NCI-H82 (cell line): ENCODE measurements at regions not wholly inside any gene's neighbourhood (a gene's known extent, or its start where the extent isn't known, plus 50 kb on each side); places are given as distances from the start of the nearest gene placed in this dataset.

ENCODE experiments used
- DNase-seq: peaks from one replicate; lab custom pipeline; 2025; lab: John Stamatoyannopoulos, UW

DNA sequence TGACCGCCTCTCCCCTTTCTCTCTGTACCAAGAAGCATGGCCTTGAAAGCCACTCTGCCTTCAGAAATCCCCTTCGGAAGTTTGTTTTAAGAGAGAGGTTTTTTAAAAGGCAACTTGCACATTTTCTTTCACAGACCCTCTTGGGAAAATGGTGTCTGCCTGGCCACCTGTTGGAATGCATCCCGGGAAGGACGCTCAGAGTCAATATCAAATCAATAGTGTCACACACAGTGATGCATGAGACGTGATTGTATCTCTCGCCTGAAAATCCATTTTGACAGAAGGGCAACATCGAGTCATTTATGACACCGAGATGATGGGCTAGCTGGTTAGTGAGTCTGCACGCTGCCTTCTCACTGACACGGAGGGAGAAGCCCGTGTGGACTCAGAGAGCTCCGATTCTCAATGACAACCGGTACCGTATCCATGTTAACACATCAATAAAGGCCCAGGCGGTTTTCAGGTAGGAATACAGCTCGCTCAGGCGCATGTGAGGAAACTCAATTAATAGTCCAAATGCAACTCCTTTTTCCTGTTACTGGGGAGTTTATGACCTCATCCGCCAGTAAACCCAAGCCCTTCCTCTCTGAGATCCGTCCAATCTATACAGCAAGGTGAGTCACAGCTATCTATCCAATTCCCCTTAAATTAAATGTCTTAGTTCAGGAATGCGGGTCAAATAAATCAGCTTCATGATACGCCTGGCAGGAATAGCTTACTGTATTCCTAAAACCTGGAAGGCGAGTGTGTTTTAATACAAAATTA is 621.5 kb upstream of the MKI67 start:
- no peak for DNase-seq

DNA sequence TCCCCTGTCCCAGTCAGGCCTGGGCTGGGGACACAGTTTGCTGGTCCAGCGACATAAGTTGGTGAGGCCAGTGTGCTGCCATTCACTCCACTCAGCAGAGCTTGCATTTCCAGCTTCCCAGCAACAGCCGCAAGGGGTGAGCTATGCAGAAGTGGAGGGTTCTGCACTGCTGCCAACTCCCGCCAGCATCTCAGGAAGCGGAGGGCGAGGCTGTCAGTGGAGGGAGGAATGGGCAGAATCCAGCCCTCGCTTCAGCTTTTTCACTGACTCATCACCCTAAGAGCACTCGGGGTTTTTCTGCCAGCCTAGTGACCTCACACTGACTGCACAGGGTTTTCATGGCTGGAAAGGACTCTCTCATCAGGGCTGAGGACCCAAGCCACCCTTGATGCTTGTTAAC is 625.1 kb upstream of the MKI67 start:
- DNase-seq: no peak

DNA sequence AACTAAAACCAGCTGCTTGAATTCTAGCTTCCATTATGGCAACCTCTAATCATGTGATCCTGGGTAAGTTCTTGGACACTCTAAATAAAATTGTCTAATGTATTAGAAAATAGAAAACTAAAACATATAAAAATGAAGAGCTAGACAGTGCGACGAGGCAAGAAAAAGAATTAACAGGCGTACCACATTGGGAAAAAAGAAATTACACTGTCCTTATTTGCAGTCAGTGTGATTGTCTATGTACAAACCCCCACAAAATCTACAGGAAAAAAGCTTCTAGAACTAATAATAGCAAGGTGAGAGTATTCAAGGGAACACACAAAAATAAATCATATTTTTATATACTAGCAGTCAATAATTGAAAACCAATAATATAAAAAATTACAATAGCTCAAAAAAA is 625.6 kb upstream of the MKI67 start:
- no peak for DNase-seq

DNA sequence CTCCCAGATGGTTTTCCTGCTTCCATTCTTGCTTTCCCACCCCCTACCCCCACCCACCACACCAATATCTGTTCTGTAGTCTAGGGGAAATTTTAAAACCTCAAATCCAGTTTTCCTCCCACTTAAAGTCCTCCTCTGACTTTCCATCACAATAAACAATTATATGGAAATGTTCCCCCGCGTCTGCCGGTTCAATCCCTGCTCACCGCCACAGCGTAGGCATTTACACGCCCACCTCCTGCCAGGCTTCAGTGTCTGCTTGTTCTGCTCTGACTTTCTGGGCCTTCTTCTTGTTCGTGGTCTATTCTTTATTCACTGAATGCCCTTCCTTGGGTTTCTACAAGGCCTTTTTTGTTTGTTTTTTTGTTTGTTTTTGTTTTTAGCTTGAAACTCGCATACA is 633.0 kb upstream of the MKI67 start:
- no peak for DNase-seq

DNA sequence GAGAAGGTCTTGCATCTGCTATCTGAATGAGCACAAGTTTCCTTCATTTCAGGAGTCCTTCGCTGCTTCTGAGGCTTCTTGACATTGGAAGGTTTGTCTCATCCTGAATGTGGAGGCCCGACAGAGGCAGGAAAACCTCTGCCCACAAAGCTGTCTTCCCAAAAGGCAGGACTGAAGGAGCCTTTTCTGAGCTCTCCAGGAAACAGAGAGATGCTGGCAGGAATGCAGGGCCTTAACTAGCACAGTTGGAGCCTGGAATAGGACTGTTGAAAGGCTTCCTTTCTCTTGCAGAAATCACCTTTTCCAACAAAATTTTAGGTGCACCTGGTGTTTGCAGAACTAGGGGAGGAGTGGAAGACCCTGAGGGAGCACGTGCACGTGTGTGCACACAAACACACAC is 637.4 kb upstream of the MKI67 start:
- DNase-seq: no peak

DNA sequence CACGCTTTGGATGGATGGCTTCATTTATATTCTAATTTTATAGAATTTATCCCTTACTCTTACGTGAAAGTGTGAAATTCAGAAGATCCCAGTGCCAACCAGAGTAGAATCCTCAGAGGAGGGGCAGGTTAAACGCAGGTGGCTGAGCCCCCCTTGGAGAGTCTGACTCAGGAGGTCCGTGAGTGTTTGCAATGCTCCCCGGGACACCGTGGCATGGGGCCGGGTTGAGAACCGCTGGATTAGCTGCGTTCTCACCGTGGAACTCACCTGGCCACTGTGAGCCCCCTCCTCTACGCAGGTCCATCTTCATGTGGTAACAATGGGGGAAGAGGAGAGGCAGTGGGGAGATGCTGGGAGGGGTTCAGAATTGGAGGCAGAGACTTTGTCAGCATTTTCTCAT is 638.0 kb upstream of the MKI67 start:
- DNase-seq: no peak

DNA sequence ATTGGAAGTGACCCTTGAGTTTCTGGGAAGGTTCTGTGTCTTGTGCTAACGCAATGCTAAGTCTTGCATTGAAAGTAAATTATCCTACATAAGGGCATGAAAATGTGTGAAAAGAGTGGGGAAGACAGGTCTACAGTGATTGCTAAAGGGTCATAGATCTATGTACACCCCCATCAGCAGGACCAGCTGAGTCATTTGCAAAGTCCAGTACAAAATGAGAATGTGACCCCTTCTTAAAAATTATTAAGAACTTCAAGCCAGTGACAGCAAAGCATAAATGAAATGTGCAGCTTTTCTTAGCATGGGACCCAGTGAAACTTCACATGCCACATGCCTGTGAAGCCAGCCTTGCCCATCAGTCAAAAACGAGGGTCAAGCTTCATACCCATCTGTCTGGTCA is 640.7 kb upstream of the MKI67 start:
- DNase-seq: no peak

DNA sequence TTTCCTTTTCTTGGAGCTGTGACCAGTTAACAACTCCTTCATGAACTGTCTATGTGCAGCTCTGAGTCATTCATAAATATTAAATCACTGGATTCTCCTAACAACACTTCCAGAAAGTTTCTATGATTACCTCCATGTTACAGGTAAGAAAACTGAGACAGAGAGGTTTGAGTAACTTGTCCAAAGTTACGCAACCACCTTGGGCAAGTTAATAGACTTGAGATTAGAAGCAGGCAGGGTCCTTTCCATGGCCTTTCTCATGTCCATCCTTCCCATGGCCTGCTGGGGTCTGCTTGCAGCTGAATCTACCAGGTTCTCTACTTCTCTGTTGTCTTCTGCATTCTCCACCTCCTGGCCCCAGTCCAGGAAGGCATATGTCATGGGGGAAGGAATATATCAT is 648.8 kb upstream of the MKI67 start:
- DNase-seq: no peak

DNA sequence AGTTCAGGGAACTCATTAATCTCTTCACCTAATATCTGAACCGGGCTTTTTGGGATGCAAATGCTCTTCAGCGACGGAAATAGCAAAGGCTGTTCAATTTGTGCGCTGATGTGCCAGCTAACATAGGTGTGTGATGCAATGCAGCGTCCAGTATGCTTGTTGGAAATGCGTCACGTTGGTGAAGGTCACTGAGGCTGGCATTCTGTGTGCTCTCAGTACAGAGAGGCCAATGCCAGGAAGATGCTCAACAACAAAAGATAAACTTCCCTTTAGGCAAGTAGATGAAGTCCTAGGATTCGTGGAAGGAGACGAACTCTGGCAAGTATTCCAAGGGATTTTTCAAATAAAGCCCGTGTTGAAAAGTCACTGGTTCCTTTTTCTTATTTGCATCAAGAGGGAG is 649.5 kb upstream of the MKI67 start:
- no peak for DNase-seq

DNA sequence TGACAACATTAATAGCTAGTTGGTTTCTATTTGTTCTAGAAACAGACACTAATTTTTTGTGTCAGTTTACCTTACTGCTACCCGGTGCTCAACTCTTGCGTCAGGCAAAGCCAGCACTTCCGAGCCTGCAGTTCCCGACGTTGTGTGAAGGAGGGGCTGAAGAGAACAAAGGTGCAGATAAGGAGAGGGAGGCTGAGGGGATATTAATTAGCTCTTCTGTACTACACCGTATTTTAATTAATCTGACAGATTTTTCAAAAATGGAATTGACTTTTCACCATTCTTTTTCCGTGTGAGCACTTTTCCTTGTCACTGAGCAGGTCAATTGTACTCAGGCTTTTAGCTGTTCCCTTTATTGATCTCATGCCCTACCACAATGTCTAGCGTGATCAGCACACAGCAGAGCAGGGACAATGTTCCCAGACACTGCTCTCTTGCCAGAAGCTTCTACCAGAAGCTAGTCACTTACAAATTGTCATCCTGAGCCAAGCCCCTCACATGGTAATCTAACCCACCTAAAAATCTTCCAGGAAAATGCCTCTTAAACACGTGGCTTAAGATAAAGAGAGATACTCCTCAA is 650.5 kb upstream of the MKI67 start:
- DNase-seq: no peak

DNA sequence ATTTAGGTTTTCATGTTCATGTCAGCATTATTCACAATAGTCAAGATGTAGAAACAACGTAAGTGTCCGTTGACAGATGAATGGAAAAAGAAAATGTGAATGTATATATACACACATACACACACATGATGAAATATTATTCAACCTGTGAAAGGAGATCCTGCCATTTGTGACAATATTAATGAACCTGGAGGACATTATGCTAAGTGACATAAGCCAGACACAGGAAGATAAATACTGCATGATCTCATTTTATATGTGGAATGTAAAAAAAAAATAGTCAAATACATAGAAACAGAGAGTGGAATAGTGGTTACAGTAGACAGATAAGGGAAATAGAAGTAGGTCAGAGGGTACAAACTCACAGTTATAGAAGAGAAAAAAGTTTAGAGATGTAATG is 651.1 kb upstream of the MKI67 start:
- no peak for DNase-seq

DNA sequence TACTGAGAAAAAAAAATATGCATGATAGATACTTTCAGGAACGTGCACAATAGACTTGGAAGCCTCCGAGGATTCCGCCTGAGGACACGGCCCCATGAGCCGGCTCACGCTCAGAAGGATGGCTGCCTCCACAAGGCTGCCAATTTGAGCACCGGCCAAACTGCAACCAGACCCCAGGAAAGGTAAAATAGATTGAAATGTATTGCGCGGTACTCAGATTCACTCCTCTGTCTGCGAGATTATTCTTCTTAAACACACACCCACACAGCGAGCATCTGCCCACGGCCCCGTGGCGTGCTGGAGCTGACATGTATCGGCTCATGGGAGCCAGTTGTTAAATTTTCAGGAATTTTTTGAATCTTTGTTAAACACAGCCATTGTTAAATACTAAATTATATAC is 653.2 kb upstream of the MKI67 start:
- DNase-seq: no peak

DNA sequence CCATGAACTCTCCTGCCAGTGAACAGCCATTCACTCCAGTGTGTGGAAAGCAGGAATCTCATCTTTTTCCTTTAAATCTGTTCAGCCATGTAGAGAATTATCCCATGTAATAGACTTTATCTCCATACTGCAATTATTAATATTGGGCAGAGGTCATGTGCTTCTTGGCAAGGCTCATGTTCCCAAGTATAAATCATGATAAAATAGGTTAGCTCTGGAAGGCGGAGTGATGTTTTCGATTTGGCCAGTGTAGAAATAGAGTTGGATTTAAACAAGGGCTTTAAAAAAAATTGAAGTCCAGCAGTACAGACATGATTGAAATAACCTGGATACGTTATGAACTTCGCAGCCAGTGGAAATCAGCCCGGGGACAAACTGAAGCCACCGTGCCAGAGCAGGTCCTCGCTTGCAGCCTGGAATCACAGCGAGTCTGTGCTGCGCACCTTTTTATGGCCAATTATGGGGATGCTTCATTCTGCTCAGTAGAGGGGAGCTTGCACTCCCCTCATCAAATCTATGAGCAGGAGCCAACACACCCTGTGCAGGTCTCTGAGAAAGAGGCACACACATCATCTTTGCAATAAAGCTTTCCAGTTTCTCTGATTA is 654.0 kb upstream of the MKI67 start:
- no peak for DNase-seq

DNA sequence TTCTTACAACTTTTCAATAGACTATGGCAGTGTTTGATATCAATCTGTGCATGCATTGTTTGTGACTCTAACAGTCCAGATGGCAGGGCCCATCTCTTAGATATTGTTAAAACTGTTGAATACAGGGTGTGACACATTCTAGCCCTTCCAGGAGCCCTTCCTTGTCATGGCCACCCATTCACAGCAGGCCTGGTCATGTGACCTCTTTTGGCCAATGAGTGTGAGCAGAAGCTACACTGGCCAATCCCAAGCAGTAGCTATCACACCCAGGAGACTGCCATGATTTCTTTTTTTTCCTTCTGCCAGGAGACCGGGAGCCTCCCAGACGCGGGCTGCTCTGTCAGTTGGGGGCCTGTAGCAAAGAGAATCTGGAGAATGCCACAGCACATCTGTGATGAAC is 655.4 kb upstream of the MKI67 start:
- no peak for DNase-seq

DNA sequence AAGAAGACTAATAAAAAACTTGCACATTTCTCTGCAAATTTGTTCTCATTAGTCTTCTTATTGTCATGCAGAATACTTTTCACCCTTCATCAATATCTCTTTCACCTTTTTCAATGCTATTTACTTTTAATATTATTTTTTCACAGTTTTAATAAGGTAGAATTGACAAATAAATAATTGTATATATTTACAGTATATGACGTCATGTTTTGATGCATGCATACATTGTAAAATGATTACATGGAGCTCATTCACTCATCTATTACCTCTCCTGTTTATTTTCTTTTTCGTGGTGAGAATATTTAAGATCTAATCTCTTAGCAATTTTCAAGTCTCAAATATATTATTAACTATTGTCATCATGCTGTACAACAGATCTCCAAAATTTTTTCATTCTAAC is 658.2 kb upstream of the MKI67 start:
- DNase-seq: no peak

DNA sequence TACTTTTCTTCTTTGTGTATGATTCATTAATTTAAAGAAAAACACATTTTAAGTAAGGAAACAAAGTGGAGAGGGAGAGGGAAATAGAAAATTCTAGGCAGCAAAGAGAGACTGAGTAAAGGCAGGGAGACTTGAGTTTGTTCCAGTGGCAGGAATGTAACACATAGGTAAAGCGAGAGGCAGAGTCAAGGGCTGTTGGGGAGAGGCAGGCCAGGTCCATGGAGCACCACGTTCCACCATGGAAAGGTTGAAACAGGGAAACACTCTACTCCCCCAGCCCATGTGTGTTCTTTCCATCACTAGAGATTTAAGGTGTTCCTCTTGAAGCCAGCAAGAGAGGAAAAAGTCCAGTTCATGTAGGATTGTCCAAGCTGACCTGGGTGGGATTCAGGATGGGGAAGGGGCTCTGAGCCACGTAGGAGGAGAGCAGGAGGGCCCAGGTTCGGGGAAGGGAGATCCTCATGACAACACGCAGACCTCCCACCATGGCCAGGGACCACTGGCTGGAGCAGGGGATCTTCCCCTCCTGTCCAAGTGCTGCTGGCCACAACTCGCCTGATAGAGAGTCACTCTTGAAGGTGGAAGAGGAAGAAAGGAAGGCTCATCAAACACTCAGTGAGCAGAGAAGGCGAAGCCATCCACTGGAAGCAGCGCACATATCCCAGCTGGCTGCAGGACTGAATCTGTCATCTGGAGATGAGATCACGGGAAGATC is 666.4 kb upstream of the MKI67 start:
- no peak for DNase-seq

DNA sequence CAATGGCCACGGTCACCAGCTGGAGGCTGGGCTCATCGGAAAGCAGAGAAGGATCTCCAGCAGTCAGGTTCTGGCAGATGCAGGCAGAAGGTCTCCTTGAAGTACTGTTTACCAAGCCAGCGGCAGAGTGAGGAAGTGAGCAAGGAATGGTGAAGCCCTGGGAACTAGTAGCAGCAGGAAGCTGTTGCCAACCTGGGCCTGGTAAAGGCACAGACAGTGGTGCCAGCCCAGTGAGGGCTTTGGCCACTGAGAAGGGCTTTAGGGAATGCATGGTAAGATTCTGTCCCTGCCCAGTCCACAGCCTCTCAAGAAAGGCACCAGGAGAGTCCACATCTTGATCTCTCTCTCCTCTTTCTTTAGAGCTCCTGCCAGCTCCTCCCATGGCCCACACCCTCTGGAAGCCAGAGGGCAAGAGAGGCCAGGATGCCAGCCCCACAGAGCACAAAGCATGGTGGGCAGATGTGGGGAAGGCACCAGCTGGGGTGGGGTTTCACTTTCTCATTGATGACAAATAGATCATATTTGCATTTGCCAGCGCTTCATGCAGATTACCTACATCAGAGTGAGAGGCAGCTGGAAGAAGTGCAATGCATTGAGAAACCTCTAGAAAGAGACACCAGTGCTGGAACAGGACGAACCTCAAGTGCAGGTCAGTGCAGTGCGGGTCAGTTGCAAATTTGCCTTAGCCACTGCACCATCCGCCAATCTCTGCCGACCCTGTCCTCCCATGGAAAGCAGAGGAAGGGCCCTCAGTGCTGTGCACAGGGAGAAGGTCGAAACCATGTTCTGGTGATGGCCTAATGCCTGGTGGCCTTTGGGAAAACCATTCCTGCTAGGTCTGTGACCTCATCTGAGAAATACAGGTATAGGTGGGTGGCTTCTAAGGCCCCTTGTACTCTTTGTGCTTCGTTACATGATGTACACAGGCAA is 667.8 kb upstream of the MKI67 start:
- DNase-seq: no peak

DNA sequence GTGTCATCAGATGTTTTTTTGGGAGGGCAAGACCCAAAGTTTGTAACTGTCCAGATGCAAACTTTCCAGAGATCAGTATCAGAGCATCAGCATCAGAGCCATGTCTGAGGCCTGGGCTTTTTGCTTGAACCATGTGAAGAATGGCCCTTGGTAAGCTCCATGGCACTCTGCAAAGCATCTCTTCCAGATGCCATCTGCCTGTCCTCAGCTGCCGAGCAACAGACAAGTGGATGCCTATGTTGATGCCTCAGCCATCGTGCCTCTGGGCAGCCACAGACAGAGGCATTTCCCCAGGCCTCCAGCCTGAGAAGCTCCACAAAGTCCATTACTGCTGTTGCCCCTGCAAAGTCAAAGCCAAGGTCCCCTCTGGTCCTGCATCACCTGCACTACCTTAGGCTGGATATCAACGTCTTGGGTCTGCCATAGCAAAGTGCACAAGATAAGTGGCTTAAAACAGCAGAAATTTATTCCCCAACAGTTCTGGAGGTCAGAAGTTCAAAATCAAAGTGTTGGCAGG is 670.2 kb upstream of the MKI67 start:
- DNase-seq: no peak

DNA sequence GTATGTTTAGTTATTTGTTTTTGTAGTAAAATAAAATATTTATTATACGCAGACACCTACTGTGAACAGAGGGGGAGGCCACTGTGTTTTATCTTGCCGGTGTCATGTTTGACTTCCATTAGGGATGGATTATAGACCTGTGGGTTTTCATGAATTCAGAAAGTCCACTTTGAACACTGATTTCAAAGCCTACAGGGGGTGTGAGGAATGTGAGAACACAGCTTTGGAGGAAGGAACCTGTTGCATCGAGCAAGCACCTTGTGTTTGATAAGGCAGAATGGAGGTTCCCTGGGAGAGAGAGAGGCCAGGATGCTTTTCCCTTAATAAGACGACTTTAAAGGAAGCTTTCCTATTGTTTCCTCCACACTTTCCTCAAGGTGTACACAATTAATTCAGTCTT is 665.0 kb upstream of the MGMT start:
- no peak for DNase-seq

DNA sequence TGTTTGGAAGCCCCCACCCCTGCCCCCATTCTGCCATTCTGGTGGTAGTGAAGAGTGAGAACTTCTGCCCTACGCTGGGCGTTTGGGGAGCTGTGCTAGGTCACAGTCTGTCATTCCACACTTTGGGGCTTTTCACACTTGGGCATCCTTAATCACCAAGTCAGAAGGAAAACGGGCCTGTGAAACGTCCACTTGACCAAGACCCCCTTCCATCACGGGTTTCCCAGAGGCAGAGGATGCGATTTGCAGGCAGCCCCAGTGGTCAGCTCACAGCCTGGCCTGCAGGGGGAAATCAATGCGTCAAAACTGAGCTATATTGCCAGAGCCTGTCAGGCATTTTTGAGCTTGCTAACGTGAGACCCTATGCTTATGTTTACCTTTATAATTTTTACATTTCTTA is 663.3 kb upstream of the MGMT start:
- no peak for DNase-seq

DNA sequence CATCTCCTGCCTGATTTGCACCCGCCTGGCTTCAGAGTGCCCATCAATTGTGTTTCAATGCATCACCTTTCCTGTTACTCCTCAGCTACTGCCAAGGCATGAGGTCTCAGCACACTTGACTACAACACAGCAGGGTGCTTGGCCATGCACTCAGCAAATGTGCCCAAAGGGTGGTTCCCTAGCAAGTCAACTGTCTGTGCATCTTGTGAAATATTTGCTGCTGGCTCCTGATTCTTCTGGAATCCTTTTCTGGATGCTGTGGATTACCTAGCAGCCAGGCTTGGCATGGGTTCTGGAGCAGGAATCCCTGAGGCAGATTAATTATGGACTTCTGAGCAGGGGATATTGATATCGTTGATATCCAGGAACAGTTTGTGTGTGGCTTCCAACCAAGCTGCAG is 662.6 kb upstream of the MGMT start:
- DNase-seq: no peak

DNA sequence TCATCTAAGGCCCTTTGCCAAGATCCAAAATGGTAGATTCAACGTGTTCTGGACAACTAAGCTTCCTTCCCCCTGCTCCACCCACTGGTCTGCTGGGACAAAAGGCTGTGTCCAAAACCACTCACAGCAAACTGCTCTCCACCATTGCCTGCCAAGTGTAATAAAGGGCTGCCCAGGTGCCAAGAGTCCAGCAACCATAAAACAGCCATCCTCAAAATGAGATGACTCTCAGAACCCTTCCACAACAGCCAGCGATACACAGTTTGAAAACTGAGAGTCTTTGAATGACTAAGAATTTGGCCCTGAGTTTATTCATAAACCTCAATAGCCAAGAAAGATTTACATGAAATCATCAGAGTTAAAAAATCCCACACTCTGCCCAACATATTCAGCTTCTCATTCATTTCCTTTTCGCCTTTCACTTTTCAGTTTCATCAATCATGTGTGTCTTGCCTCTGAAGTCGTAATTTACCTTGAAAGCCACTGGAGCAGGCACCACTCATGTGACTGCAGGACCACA is 658.1 kb upstream of the MGMT start:
- no peak for DNase-seq
